GM19468 (cell line): ENCODE measurements at regions not wholly inside any gene's neighbourhood (a gene's known extent, or its start where the extent isn't known, plus 50 kb on each side); places are given as distances from the start of the nearest gene placed in this dataset.

Experiments used
- ATAC-seq: cut with Tn5 transposase; IDR thresholded peaks from one replicate; pipeline ENCODE4 v1.9.1; 2021; ENCODE audit warnings: mild to moderate bottlenecking, moderate library complexity, moderate number of reproducible peaks; ENCODE audit not compliant: unreplicated experiment; ENCODE audit errors: extremely low read depth

DNA sequence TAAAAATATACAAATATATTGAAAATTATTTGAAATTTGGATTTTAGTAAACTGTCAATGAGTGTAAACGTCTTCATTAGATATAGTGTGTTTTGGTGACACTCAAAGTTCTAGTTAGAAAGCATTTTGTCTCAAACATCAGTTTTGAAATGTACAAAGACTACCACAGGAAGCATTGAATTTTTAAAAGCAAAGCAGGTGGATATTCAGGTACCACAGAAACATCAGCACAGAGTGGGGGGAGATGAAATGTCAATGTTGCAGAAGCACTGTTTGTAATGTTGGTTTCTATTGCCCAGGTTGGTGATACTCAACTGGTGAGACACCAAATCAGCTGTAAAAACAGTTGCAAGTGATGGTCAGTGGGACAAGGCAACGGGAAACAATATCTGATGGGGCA is 136.5 kb upstream of the ITGA4 start:
- no peak for ATAC-seq

GRCh38 chr2:181324912-181325311 is 132.3 kb upstream of the ITGA4 start:
- no peak for ATAC-seq

DNA sequence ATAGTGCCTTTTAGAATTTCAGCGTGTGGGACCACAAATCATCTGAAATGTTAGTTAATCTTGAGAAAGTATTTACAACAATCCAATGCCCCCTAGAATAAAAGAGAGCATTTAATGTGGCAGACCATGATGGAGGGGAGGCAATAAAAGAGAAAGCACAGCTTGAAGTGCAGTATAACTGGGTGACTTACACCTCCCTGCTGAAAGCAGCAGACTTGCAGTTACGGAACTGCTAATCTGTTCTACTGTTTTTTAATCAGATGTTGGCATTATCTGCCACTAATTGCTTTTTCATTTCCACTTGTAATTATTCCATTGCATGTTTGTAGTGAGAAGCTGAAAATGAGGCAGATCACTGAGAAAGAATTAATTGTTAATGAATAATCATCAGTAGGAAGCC is 130.5 kb upstream of the ITGA4 start:
- ATAC-seq: no peak

DNA sequence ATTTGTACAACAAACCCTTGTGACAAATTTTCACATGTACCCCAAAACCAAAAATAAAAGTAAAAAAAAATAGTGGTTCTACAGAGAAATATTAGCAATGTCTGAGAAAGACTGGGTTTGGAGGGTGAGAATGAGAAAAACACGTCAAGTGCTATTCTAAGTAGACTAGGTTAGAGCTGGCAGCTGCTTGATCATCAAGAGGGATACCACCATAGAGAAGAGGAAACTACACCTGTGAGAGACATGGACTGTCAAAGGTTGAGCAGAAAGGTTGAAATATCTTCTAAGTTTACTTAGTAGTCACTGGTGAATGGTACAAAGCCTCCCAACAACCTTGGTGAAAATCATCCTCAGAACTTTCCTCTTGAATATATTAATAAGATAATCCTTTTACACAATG is 126.9 kb upstream of the ITGA4 start:
- no peak for ATAC-seq

DNA sequence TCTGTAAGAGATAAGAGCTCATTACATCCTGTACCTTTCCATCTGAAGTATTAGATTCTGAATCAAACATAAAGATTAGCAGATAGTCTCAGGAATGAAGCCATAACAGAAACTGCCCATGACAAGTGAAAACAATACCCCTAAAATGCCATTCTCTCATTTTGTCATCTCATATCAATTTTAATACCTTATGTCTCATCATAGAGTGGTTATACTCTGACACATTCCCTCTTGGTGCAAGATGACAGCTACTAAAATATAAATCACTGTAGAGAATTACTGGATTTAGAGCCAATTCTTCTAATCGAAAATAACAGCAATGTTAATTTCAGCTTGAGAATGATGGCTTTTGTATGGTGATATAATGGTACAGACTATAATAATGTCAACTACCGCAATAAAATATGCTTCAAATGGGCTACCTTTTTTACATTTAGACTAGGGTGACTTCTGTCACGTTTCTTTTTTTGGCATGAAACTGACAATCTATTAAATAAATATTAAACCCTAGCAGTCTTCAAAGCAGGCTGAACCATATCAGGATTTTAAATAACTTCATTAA is 125.1 kb upstream of the ITGA4 start:
- no peak for ATAC-seq

DNA sequence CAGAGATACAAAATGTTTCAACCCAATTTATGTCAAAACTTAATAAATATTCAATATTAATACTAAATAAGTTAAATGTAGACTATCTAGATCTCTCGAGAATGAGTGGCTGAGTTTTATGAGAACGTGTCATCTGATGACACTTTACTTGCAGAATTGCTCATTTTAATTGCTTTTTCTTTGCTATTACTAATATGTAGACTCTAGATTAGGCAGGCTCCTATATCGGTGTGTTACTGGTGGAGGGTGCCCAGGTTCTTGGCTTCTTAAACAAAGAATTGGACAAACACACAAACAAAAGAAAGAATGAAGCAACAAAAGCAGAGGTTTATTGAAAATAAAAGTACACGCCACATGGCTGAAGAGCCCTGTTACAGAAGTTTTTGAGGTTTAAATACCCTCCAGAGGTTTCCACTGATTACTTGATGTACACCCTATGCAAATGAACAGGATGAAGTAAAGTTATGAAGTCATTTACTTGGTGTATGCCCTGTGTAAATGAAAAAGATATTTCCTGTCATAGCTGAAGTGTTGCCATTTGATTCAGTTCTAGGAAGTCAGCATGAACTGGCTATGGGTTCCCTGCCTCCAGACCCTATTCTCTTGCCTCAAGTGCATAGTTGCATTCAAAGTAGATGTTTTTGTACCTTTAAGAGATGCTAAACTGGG is 122.9 kb upstream of the ITGA4 start:
- no peak for ATAC-seq

- ATAC-seq: no peak
Measured at GRCh38 chr2:181340891-181341290, 116.3 kb upstream of the ITGA4 start.

DNA sequence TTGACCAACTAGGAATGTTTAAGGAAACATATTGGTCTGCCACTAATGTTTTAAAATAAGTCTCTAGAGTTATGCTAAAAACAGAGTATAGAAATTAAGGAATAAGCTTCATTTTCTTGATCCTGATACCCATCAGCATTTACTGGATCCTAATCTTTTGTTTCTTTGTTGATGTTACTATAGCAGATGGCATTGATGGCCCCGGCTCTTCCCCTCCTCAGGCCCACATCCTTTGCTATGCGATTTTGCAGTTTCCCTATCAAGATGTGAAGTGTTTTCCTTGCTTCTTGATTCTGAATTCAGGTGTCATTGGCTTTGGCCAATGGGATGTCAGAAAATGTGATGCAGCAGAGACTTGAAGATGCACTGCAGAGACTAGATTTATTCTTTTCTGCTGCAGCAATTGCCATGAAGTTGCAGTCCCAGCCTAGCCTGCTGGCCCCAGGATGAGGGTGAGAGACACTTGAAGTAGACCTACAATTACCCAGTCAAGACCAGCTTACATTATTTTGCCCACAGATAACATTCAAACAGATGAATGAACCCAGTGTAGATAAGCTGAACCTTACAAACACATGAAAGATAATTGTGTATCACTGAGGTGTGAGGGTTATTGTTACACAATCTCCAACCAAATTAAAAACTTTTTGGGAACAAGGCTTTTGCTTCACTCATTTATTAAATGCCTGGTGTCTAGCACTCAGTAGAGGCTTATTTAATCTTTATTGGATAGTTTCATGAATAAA is 115.2 kb upstream of the ITGA4 start:
- no peak for ATAC-seq

GRCh38 chr2:181348107-181348837 is 108.9 kb upstream of the ITGA4 start:
- peak; percentile 64 for ATAC-seq

DNA sequence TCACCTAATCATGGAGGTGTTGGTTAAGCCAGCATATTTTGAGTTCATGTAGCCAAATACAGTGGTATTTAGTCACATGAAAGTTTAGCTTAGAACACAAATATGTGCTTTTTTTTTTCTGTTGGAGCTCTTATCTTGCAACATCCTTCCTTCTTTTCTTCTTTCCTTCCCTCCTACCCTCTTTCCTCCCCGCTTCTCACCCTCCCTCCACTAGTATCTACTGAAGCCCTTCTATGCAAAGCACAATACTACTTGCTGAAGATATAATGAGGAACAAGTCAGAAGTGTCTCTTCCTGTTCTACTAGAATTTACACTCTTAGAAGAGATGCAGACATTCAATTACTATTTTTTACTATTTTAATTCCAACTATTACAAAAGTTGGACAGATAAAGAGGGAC is 105.0 kb upstream of the ITGA4 start:
- no peak for ATAC-seq

GRCh38 chr2:181354626-181355025 is 102.6 kb upstream of the ITGA4 start:
- ATAC-seq: no peak

- ATAC-seq: no peak
Measured at GRCh38 chr2:181356526-181357130, 100.6 kb upstream of the ITGA4 start.

- ATAC-seq: no peak
Measured at GRCh38 chr2:181357979-181358378, 99.2 kb upstream of the ITGA4 start.

- ATAC-seq: no peak
Measured at GRCh38 chr2:181362561-181362960, 94.6 kb upstream of the ITGA4 start.

GRCh38 chr2:181363164-181363563 is 94.0 kb upstream of the ITGA4 start:
- no peak for ATAC-seq

- ATAC-seq: no peak
Measured at GRCh38 chr2:181364492-181365170, 92.6 kb upstream of the ITGA4 start.

DNA sequence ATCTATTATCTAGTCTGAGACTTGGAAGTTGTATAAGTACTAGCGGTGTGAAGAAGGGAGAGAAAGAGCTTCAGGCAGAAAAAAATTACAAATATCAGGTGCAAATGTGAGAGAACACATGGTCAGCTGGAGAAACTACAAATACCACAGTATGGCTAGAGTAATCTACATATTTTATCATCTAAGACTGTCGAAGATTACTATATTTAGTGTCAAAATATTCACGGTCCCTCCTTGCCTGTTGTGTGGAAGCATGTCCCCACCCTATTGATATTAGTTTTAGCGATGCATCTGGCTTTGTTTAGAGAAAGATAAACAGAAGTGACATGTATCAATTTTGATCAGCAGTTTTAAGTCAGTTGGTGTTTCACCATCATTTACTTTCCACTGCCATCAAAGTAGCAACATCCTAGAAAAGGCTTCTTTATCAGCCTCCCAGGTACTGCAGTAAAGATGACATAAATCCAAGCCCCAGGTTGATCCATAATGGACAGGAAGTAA is 90.5 kb upstream of the ITGA4 start:
- no peak for ATAC-seq

- ATAC-seq: no peak
Measured at GRCh38 chr2:181367411-181367810, 89.8 kb upstream of the ITGA4 start.

- no peak for ATAC-seq
Measured at GRCh38 chr2:181367906-181368435, 89.2 kb upstream of the ITGA4 start.

DNA sequence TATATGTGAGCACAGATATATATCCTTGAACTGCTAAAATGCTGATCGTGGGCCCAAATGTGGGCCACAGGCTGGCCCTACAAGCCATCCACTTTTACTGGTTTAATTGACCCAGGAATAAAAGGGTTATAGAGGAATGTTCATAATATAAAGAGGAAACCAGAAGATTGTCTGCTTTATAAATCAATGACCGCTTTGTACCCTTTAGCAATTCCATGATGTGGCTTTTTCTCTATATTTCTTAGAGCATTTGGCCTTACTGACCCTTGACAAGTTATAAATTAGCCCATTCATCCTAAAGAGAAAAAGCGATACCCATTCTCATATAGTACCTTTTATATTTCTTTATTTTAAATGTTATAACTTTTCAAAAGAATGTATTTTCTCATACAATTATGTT is 87.1 kb upstream of the ITGA4 start:
- ATAC-seq: no peak
